Cardiac fibroblast (primary cell): ENCODE measurements at regions not wholly inside any gene's neighbourhood (a gene's known extent, or its start where the extent isn't known, plus 50 kb on each side); places are given as distances from the start of the nearest gene placed in this dataset.

Experiments used
- DNase-seq, 2 donors: peaks; one replicate each; pipeline versions ENCODE4 v3.0.0 to v3.0.0-alpha.2; 2010; ENCODE audit warnings: low read depth in 2 of 2
- H3K4me3 ChIP-seq, 2 donors: replicated peaks in 1 of 2; 1 replicate in 1 of 2; 2 replicates in 1 of 2; pipeline ENCODE4 v1.5.1; 2011; ENCODE audit warnings: low read depth in 2 of 2, low read length in 2 of 2, mild to moderate bottlenecking in 2 of 2, moderate library complexity in 1 of 2
- TF ChIP-seq, protein P1 (sequence below): IDR thresholded peaks from one replicate; pipeline ENCODE4 v1.5.1; 2011; ENCODE audit warnings: low read depth, mild to moderate bottlenecking, low read length, inconsistent platforms

GRCh38 chr21:23881783-23882182 lies 1725.5 kb downstream of the MRPL39 start:
- H3K4me3 ChIP-seq, result no peak overlapping the region
- TF ChIP-seq, protein P1, sequence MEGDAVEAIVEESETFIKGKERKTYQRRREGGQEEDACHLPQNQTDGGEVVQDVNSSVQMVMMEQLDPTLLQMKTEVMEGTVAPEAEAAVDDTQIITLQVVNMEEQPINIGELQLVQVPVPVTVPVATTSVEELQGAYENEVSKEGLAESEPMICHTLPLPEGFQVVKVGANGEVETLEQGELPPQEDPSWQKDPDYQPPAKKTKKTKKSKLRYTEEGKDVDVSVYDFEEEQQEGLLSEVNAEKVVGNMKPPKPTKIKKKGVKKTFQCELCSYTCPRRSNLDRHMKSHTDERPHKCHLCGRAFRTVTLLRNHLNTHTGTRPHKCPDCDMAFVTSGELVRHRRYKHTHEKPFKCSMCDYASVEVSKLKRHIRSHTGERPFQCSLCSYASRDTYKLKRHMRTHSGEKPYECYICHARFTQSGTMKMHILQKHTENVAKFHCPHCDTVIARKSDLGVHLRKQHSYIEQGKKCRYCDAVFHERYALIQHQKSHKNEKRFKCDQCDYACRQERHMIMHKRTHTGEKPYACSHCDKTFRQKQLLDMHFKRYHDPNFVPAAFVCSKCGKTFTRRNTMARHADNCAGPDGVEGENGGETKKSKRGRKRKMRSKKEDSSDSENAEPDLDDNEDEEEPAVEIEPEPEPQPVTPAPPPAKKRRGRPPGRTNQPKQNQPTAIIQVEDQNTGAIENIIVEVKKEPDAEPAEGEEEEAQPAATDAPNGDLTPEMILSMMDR, result no peak
- DNase-seq, result no peak

DNA sequence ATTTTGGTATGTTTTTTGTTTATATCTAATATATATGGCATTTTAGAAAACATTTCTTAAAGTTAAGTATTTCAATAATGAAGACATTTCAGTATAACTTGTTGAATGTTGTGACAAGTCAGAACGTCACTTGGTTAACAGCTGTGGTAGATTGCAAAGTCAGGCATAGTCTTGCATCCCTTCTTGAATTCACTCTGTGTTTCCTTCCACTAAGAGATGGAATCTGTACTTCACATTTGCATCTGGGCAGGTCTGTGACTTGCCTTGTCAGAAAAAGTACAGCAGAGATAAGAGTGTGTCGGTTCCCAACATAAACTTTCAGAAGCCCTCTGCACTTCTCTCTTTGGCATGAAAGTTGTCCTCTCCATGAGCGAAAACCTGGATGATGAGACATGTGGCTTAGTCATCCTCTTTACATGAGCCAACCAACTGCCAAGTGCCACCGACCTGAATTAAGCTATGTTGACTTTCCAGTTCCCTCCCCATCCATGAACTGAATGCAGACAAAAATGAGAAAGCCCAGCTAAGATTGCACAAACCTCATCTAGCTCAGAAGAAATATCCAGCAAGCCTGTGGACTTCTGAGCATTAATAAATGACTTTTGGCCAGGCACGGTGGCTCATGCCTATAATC lies 1730.2 kb downstream of the MRPL39 start:
- no peak for DNase-seq
- TF ChIP-seq, protein P1, result no peak
- H3K4me3 ChIP-seq, result no peak overlapping the region

- DNase-seq, result no peak
- no peak overlapping the region for H3K4me3 ChIP-seq
- TF ChIP-seq, protein P1, result no peak
Observed at GRCh38 chr21:23874271-23874670, 1733.0 kb downstream of the MRPL39 start.

DNA sequence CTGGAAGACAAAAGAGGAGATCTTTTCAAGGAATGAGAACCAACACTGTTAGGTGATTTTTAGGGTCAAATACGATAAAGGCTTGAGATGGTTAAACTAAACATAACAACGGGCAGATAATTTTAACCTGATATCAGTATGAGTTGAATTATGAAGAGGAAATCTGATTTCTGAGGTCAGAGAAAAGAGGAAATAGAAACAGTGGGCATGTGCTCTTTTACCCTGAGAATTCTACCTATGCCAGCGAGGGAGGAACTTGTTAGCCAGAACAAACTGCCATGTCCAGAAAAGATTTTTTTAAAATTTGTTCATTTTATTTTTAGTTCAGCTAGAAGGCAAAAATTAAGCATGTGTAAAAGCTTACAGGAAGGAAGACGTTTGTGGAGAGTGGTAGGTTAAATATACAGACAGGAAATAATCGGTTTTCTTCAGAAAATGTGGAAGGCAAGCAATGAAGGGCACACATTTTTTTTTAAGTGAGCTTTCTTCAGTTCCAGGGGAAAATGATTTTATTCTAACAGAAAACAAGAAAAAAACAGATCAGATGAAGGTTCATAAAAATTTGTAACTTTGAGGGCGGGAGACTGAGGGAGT lies 1745.3 kb downstream of the MRPL39 start:
- TF ChIP-seq, protein P1, result no peak
- no peak overlapping the region for H3K4me3 ChIP-seq
- DNase-seq, result no peak

GRCh38 chr21:23858878-23859277 lies 1748.4 kb downstream of the MRPL39 start:
- H3K4me3 ChIP-seq, result no peak overlapping the region
- DNase-seq, result no peak
- TF ChIP-seq, protein P1, result no peak

- no peak overlapping the region for H3K4me3 ChIP-seq
- DNase-seq, result peak; percentile 13 to 44
- TF ChIP-seq, protein P1, result peak; percentile 27
Observed at GRCh38 chr21:23853796-23854379, 1753.4 kb downstream of the MRPL39 start.

DNA sequence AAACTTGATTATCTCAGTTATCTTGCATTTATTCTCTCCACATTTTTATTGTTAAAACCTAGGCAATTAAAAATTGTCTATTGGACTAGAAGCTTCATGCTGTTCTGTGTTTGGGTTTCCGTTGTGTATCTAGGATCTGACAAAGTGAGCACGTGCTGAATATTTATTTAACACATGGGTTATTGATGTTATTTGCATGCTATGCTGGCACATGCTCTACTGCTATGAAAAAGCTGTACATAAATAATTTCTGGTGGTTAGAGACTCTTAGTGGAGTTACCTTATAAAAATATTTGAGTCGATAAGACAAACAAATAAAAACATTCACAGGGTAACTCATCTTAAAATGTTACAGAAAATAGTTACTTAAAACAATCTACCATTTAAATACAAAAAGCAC lies 1769.7 kb downstream of the MRPL39 start:
- DNase-seq, result no peak
- no peak overlapping the region for H3K4me3 ChIP-seq
- TF ChIP-seq, protein P1, result no peak
